Prostate gland (tissue), 2 donors: ENCODE measurements at regions not wholly inside any gene's neighbourhood (a gene's known extent, or its start where the extent isn't known, plus 50 kb on each side); places are given as distances from the start of the nearest gene placed in this dataset.

Source experiments
- DNase-seq: peaks from one replicate; pipeline ENCODE4 v3.0.0-alpha.2; 2019; ENCODE audit warnings: low spot score
- H3K27ac ChIP-seq, 2 donors: fragments of 200-600 bp; sonication (generic); 2 replicates each; pipeline ENCODE4 v1.5.1; 2017 to 2019
- H3K27me3 ChIP-seq: fragments of 200-600 bp; sonication (generic); replicated peaks from 2 replicates; pipeline ENCODE4 v1.5.1; 2019; ENCODE audit not compliant: insufficient read depth
- H3K36me3 ChIP-seq, 2 donors: fragments of 200-600 bp; sonication (generic); 1 replicate in 1 of 2; 2 replicates in 1 of 2; pipeline versions ENCODE4 v1.5.1 to v1.8.1; 2017 to 2019
- H3K4me1 ChIP-seq: fragments of 200-600 bp; sonication (generic); replicated peaks from 2 replicates; pipeline ENCODE4 v1.5.1; 2019
- H3K4me3 ChIP-seq, 2 donors: fragments of 200-600 bp; sonication (generic); 2 replicates each; pipeline ENCODE4 v1.5.1; 2017 to 2019
- H3K9me3 ChIP-seq: fragments of 200-600 bp; sonication (generic); 2 replicates; pipeline ENCODE4 v1.5.1; 2017
- POLR2A ChIP-seq: fragments of 450-650 bp; IDR thresholded peaks from one replicate; pipeline ENCODE4 v1.6.1; 2016; ENCODE audit warnings: antibody characterized with exemption, mild to moderate bottlenecking
- POLR2AphosphoS5 ChIP-seq: sonication (generic); formaldehyde crosslinking; IDR thresholded peaks from one replicate; pipeline ENCODE4 v1.6.1; 2017; ENCODE audit warnings: antibody characterized with exemption
- WGBS: methylation state at CpG from one replicate; pipeline ENCODE4 v1.1.5; 2018; 5-methylcytosine and 5-hydroxymethylcytosine counted together
- intact Hi-C: fragments of 100-400 bp; cut with DNase I; formaldehyde crosslinking; loops from one replicate; pipeline ENCODE4 v1.14.2; 2022
- TF ChIP-seq, protein P1 (sequence below), 4 experiments: fragments of 200-600 bp in 2 of 4; fragments of 450-650 bp in 2 of 4; sonication (generic) in 2 of 4; IDR thresholded peaks; 1 replicate in 3 of 4; 2 replicates in 1 of 4; pipeline ENCODE4 v1.5.1; 2016 to 2019; ENCODE audit warnings: antibody characterized with exemption in 4 of 4, mild to moderate bottlenecking in 2 of 4, moderate library complexity in 2 of 4

DNA sequence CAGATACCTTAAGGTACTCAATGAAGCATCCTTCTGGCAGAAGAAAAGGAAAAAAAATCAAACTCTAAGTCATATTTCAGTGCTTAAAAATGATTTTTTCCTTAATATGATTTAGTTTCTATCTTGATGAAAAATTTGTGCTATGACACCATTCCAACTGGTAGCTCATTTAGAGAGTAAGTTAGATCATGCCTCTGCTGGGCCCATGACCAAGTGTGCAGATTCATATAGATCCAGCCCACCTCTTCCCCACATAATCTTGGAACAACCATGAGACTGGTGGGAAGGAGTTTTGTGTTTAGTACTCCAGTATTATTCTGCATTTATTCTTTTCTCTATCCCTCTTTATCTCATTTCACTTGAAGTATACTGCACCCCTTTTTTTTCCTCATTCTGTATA lies 908.3 kb downstream of the KCNMA1 start:
- Histone ChIP-seq H3K36me3 (no peaks in the 10 kb centered on the region), H3K27ac (no peak overlapping the region), H3K9me3 (no peaks in the 10 kb centered on the region), H3K27me3 (no peaks in the 10 kb centered on the region), H3K4me3 (no peak overlapping the region), H3K4me1 (no peaks in the 10 kb centered on the region)
- DNase-seq, result no peak
- no peak for TF ChIP-seq POLR2A
- TF ChIP-seq POLR2AphosphoS5, result no peak
- TF ChIP-seq, protein P1, sequence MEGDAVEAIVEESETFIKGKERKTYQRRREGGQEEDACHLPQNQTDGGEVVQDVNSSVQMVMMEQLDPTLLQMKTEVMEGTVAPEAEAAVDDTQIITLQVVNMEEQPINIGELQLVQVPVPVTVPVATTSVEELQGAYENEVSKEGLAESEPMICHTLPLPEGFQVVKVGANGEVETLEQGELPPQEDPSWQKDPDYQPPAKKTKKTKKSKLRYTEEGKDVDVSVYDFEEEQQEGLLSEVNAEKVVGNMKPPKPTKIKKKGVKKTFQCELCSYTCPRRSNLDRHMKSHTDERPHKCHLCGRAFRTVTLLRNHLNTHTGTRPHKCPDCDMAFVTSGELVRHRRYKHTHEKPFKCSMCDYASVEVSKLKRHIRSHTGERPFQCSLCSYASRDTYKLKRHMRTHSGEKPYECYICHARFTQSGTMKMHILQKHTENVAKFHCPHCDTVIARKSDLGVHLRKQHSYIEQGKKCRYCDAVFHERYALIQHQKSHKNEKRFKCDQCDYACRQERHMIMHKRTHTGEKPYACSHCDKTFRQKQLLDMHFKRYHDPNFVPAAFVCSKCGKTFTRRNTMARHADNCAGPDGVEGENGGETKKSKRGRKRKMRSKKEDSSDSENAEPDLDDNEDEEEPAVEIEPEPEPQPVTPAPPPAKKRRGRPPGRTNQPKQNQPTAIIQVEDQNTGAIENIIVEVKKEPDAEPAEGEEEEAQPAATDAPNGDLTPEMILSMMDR (IDR thresholded peaks at IDR 0.05), result no peak
- intact Hi-C loops, result no loop called here

- intact Hi-C loops, result no loop called here
- no peak for DNase-seq
These were observed 910.6 kb downstream of the KCNMA1 start for GRCh38 chr10:76727038-76727437.

DNA sequence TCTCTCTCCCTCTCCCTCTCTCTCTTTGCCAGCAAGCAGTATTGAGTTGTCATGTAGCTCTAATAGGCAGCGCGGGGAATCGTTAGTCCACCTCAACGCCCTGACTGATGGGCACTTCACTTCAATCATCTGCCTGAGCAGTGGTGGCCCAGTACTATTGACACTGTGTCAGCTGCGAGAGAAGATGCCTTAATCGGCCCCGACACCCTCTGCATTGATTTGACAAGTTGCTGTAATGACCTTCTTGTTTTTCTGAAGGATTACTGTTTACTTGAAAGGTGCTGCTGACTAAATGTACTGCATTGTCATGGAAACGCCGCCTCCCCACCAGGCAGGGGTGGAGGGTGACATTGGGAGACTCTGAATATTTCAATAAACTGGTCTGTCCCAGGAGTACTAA lies 913.8 kb downstream of the KCNMA1 start:
- Histone ChIP-seq H3K4me1 (no peaks in the 10 kb centered on the region), H3K9me3 (no peaks in the 10 kb centered on the region), H3K27me3 (no peaks in the 10 kb centered on the region), H3K27ac (no peak overlapping the region), H3K4me3 (no peak overlapping the region), H3K36me3 (no peaks in the 10 kb centered on the region)
- TF ChIP-seq POLR2AphosphoS5 (no peak), POLR2A (no peak)
- TF ChIP-seq, protein P1 (IDR thresholded peaks at IDR 0.05), result no peak
- DNase-seq, result no peak
- intact Hi-C loops, result no loop called here
- WGBS, result 53% methylated on average over 9 of the region's 9 CpGs

More at GRCh38 chr10:76727038-76727437, 910.6 kb downstream of the KCNMA1 start:
- no peaks in the 10 kb centered on the region for H3K4me1 ChIP-seq
- H3K4me3 ChIP-seq, result no peak overlapping the region
- no peaks in the 10 kb centered on the region for H3K36me3 ChIP-seq
- no peak overlapping the region for H3K27ac ChIP-seq
- 73% methylated on average over 2 of the region's 2 CpGs for WGBS
- no peak for TF ChIP-seq POLR2AphosphoS5
- TF ChIP-seq POLR2A, result no peak
- TF ChIP-seq, protein P1 (IDR thresholded peaks at IDR 0.05), result no peak
- no peaks in the 10 kb centered on the region for H3K9me3 ChIP-seq
- H3K27me3 ChIP-seq, result no peaks in the 10 kb centered on the region

DNA sequence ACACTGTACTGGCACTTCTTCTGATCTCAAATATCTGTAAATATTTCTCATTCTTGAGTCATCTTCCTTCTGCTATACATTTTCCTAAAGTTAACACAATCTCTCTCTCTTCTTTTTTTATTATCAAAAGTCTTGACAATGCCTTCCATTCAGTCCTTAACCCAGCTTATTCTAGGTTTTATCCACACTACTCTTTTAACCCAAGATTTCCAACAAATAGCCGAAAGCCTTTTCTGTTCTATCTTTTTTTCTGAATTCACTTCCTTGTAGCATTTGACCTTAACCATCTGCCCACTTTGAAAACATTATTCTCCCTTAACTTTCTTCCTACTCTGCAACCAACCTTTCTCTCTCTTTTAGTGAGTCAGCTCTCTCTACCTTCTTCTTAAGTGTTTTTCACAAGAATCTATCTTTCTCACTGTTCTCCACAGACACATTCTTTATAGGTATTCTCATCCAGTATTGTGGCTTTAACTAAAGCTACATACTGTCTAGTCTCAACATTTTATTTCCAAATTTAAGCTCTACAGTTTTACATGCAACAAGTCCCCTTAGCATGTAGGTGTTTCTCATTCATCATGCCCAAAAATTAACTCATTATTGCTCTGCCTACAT lies 915.6 kb downstream of the KCNMA1 start:
- WGBS, result 87% methylated on average over 1 of the region's 1 CpG
- no peak overlapping the region for H3K27ac ChIP-seq
- intact Hi-C loops, result no loop called here
- H3K27me3 ChIP-seq, result no peaks in the 10 kb centered on the region
- H3K9me3 ChIP-seq, result no peaks in the 10 kb centered on the region
- no peaks in the 10 kb centered on the region for H3K36me3 ChIP-seq
- no peak for DNase-seq
- no peak overlapping the region for H3K4me3 ChIP-seq
- TF ChIP-seq POLR2AphosphoS5, result no peak
- H3K4me1 ChIP-seq, result no peaks in the 10 kb centered on the region

- Histone ChIP-seq H3K4me3 (no peak overlapping the region), H3K36me3 (no peaks in the 10 kb centered on the region), H3K4me1 (no peaks in the 10 kb centered on the region), H3K9me3 (no peaks in the 10 kb centered on the region), H3K27me3 (no peaks in the 10 kb centered on the region), H3K27ac (no peak overlapping the region)
- no peak for DNase-seq
- intact Hi-C loops, result no loop called here
- TF ChIP-seq, protein P1 (IDR thresholded peaks at IDR 0.05), result no peak
- TF ChIP-seq POLR2A (no peak), POLR2AphosphoS5 (no peak)
- WGBS, result 61% methylated on average over 4 of the region's 4 CpGs
These were observed 918.6 kb downstream of the KCNMA1 start for GRCh38 chr10:76719006-76719405.
